Endodermal cell (in vitro differentiated cells): ENCODE measurements at regions not wholly inside any gene's neighbourhood (a gene's known extent, or its start where the extent isn't known, plus 50 kb on each side); places are given as distances from the start of the nearest gene placed in this dataset.

Source experiments
- DNase-seq: peaks from one replicate; pipeline ENCODE4 v3.0.0-alpha.2; 2017
- H3K27ac ChIP-seq: 2 replicates; pipeline ENCODE4 v1.5.1; 2013; ENCODE audit warnings: mild to moderate bottlenecking, low read depth, low read length, moderate library complexity
- H3K27me3 ChIP-seq: 2 replicates; pipeline ENCODE4 v1.6.1; 2013; ENCODE audit warnings: mild to moderate bottlenecking, low read length, moderate library complexity; ENCODE audit not compliant: insufficient read depth, control insufficient read depth, poor library complexity, severe bottlenecking
- H3K36me3 ChIP-seq: 2 replicates; pipeline ENCODE4 v1.7.0; 2013; ENCODE audit warnings: mild to moderate bottlenecking, low read length, moderate library complexity; ENCODE audit not compliant: control insufficient read depth, insufficient read depth
- H3K4me1 ChIP-seq: one replicate; pipeline ENCODE4 v1.7.0; 2013; ENCODE audit warnings: low read length; ENCODE audit not compliant: control insufficient read depth, insufficient read depth
- H3K4me3 ChIP-seq: 2 replicates; pipeline ENCODE4 v1.5.1; 2013; ENCODE audit warnings: mild to moderate bottlenecking, low read length, moderate library complexity
- H3K9ac ChIP-seq: 2 replicates; pipeline ENCODE4 v1.6.1; 2013; ENCODE audit warnings: mild to moderate bottlenecking, low read length, moderate library complexity; ENCODE audit not compliant: poor library complexity, severe bottlenecking; ENCODE audit errors: extremely low read depth
- H3K9me3 ChIP-seq: 2 replicates; pipeline ENCODE4 v1.6.1; 2013; ENCODE audit warnings: mild to moderate bottlenecking, low read length, moderate library complexity; ENCODE audit not compliant: control insufficient read depth
- H3K27ac Mint-ChIP-seq: 2 replicates; pipeline ENCODE4 v1.8.0; 2020; ENCODE audit warnings: mixed read lengths
- H3K27me3 Mint-ChIP-seq: 2 replicates; pipeline ENCODE4 v1.8.0; 2021; ENCODE audit warnings: mild to moderate bottlenecking, mixed read lengths; ENCODE audit not compliant: insufficient read depth
- H3K36me3 Mint-ChIP-seq: 2 replicates; pipeline ENCODE4 v1.8.0; 2020; ENCODE audit warnings: low read depth, mixed read lengths
- H3K4me1 Mint-ChIP-seq: 2 replicates; pipeline ENCODE4 v1.8.0; 2020; ENCODE audit warnings: mixed read lengths
- H3K4me3 Mint-ChIP-seq: 2 replicates; pipeline ENCODE4 v1.8.0; 2020; ENCODE audit warnings: mild to moderate bottlenecking, moderate library complexity, mixed read lengths
- H3K9me3 Mint-ChIP-seq: 2 replicates; pipeline ENCODE4 v1.8.0; 2020; ENCODE audit warnings: mild to moderate bottlenecking, mixed read lengths
- WGBS, 2 experiments: methylation state at CpG; one replicate each; pipeline versions ENCODE4 v1.1.5 to v1.1.7; 2013; ENCODE audit warnings: missing lambda C conversion rate in 2 of 2, mixed read lengths in 1 of 2; ENCODE audit not compliant: insufficient coverage in 1 of 2, insufficient read length in 1 of 2; 5-methylcytosine and 5-hydroxymethylcytosine counted together
- TF ChIP-seq, protein P1 (sequence below): fragments of 200-600 bp; sonication (generic); conservative IDR thresholded peaks from 2 replicates; pipeline ENCODE4 v1.5.0; 2021; ENCODE audit warnings: antibody characterized with exemption, mild to moderate bottlenecking

DNA sequence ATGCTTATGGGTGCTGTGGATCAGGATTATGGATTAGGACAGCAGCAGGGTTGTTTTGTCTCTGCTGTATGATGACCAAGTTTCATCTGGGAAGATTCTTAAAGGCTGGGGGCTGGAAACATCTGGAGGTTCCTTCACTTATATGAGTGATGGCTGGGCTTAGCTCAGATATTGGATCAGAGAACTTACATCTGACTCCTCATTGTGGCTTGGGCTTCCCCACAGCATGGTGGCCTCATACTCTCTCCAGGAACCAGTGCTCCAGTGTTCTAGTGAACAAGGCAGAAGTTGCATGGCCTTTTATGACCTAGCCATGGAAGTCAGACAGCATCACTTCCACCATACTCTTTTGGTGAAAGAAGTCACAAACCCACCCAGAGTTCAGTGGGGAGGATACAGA lies 336.1 kb upstream of the TBX3 start:
- Histone ChIP-seq H3K4me3 (no peak overlapping the region), H3K4me1 (no peaks in the 10 kb centered on the region), H3K27ac (no peak overlapping the region), H3K9ac (no peak overlapping the region), H3K36me3 (no peaks in the 10 kb centered on the region), H3K27me3 (no peaks in the 10 kb centered on the region), H3K9me3 (no peaks in the 10 kb centered on the region)
- H3K36me3 Mint-ChIP-seq = no peaks in the 10 kb centered on the region
- no peak overlapping the region for H3K27ac Mint-ChIP-seq
- no peak for DNase-seq
- peaks cover 6% of the 10 kb centered on the region for H3K9me3 Mint-ChIP-seq
- H3K27me3 Mint-ChIP-seq = no peaks in the 10 kb centered on the region
- TF ChIP-seq, protein P1, sequence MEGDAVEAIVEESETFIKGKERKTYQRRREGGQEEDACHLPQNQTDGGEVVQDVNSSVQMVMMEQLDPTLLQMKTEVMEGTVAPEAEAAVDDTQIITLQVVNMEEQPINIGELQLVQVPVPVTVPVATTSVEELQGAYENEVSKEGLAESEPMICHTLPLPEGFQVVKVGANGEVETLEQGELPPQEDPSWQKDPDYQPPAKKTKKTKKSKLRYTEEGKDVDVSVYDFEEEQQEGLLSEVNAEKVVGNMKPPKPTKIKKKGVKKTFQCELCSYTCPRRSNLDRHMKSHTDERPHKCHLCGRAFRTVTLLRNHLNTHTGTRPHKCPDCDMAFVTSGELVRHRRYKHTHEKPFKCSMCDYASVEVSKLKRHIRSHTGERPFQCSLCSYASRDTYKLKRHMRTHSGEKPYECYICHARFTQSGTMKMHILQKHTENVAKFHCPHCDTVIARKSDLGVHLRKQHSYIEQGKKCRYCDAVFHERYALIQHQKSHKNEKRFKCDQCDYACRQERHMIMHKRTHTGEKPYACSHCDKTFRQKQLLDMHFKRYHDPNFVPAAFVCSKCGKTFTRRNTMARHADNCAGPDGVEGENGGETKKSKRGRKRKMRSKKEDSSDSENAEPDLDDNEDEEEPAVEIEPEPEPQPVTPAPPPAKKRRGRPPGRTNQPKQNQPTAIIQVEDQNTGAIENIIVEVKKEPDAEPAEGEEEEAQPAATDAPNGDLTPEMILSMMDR = no peak
- no peaks in the 10 kb centered on the region for H3K4me1 Mint-ChIP-seq
- no peak overlapping the region for H3K4me3 Mint-ChIP-seq

DNA sequence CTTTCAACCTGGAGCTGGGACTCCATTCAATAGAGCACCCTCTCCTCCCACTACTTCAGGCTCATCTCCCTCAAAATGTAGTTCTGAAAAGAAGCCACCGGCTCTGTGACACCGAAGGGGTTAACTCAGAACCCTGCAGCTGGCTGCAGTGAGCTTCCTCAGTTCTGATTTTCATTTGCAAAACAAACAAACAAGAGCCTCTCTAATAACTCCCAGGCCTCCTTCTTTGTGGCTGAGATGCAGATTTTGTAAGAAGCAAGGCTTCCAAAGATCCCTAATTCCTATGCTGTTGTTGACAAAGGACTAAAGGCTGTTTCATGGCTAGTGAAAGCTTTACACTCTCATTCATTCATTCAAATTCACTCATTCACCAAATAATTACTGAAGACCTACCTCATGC lies 333.4 kb upstream of the TBX3 start:
- no peaks in the 10 kb centered on the region for H3K27me3 Mint-ChIP-seq
- WGBS, 2 experiments = 65% methylated on average over 2 of the region's 2 CpGs; no CpG with 5 or more reads in 1 of the 2 experiments
- TF ChIP-seq, protein P1 = no peak
- Histone ChIP-seq H3K4me1 (no peaks in the 10 kb centered on the region), H3K4me3 (no peak overlapping the region), H3K9me3 (no peaks in the 10 kb centered on the region), H3K27me3 (no peaks in the 10 kb centered on the region), H3K9ac (no peak overlapping the region), H3K36me3 (no peaks in the 10 kb centered on the region), H3K27ac (no peak overlapping the region)
- peaks cover 6% of the 10 kb centered on the region for H3K9me3 Mint-ChIP-seq
- DNase-seq = no peak
- peaks cover 6% of the 10 kb centered on the region for H3K4me1 Mint-ChIP-seq
- H3K27ac Mint-ChIP-seq = no peak overlapping the region
- H3K36me3 Mint-ChIP-seq = no peaks in the 10 kb centered on the region
- H3K4me3 Mint-ChIP-seq = no peak overlapping the region

DNA sequence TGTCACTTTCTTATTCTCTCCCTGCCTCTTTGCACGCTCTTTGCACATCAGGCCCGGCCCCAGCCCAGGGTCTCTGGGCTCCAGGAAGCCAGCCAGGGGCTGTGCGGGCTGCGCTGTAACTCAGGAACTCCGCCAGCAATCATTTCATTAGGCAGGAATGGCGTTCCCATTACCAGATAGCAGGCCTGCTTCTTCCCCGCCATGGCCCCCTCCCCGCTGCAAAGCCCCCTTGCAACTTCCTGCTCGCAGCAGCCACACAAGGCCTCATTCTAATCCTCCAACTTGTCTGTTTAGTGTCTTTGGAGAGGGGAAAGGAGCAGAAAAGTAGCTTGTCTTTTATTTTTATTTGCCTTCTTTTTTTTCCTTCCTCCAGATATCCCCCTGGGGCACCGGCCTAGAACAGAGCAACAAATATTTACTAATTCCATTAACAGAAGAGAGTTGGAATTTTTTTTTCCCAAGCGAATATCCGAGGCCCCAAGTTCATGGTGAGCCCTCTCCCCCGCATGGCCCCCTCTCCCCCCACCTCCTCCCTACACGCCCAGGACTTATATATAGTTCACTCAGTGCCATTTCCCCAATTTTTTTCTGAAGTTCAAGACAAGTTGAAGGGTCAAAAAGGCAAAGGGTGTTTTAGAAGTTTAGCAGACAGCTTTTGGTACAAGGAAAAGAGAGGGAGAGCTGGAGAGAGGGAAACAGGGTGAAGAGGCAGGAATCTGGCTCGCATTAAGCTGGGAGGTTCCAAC lies 329.4 kb upstream of the TBX3 start:
- no peak overlapping the region for H3K4me3 Mint-ChIP-seq
- no peak overlapping the region for H3K27ac Mint-ChIP-seq

More for the DNA sequence above, 329.4 kb upstream of the TBX3 start:
- Histone ChIP-seq H3K9ac (no peak overlapping the region), H3K36me3 (no peaks in the 10 kb centered on the region), H3K27ac (no peak overlapping the region), H3K27me3 (no peaks in the 10 kb centered on the region), H3K9me3 (no peaks in the 10 kb centered on the region), H3K4me1 (no peaks in the 10 kb centered on the region), H3K4me3 (no peak overlapping the region)
- Mint-ChIP-seq H3K36me3 (no peaks in the 10 kb centered on the region), H3K9me3 (no peaks in the 10 kb centered on the region), H3K27me3 (peaks cover 13% of the 10 kb centered on the region), H3K4me1 (peaks cover 6% of the 10 kb centered on the region)
- WGBS, 2 experiments = 81% methylated on average over 15 of the region's 15 CpGs; no CpG with 5 or more reads in 1 of the 2 experiments
- no peak for DNase-seq
- TF ChIP-seq, protein P1 = no peak
